GM19397 (cell line): ENCODE measurements at regions not wholly inside any gene's neighbourhood (a gene's known extent, or its start where the extent isn't known, plus 50 kb on each side); places are given as distances from the start of the nearest gene placed in this dataset.

ENCODE experiments used
- ATAC-seq: cut with Tn5 transposase; IDR thresholded peaks from one replicate; pipeline ENCODE4 v1.9.1; 2021; ENCODE audit warnings: mild to moderate bottlenecking, moderate library complexity; ENCODE audit not compliant: unreplicated experiment

- ATAC-seq: no peak
Measured at GRCh38 chr4:136713140-136713539, 819.2 kb downstream of the PCDH18 start.

GRCh38 chr4:136709897-136710296 is 822.4 kb downstream of the PCDH18 start:
- ATAC-seq: no peak

DNA sequence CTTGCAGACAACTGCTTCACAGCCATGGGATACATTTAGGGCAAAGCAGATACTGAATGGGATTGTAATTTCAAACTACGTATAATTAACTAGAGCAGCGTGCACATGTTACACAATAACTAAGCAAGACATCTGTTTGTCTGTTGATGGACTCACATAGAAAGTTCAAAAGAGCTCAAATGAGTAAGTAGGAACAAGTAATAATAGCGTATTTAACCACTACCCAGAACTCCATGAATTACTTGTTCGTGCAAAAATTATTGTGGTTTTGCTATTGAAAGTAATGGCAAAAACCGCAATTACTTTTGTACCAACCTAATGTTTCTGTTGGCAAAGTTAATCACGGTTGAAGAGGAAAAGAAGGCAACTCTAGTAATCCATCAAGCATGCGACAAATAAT is 825.4 kb downstream of the PCDH18 start:
- no peak for ATAC-seq

DNA sequence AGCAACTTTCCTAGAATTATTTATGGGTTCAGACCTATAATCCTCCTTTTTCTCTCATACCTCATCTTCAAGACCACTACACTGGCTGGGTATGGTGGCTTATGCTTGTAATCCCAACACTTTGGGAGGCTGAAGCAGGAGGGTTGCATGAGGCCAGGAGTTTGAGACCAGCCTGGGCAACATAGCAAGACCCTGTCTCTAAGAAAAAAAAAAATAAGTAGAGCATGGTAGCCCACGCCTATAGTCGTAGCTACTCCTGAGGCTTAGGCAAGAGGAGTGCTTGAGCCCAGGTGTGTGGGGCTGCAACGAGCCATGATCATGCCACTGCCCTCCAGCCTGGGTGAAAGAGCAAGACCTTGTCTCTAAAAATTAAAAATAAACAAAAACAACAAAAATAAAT is 832.4 kb downstream of the PCDH18 start:
- no peak for ATAC-seq

GRCh38 chr4:136691607-136692006 is 840.7 kb downstream of the PCDH18 start:
- no peak for ATAC-seq

- no peak for ATAC-seq
Measured at GRCh38 chr4:136690360-136690759, 841.9 kb downstream of the PCDH18 start.

DNA sequence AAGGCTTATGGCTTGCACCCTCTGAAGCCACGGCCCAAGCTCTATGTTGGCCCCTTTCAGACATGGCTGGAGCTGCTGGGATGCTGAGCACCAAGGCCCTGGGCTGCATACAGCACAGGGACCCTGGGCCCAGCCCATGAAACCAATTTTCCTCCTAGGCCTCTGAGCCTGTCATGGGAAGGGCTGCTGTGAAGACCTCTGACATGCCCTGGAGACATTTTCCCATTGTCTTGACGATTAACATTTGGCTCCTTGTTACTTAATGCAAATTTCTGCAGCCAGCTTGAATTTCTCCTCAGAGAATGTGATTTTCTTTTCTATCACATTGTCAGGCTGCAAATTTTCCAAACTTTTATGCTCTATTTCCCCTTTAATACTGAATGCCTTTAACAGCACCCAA is 844.7 kb downstream of the PCDH18 start:
- ATAC-seq: no peak

GRCh38 chr4:136687118-136687517 is 845.2 kb downstream of the PCDH18 start:
- ATAC-seq: no peak

GRCh38 chr4:136680761-136681160 is 851.5 kb downstream of the PCDH18 start:
- ATAC-seq: no peak

- no peak for ATAC-seq
Measured at GRCh38 chr4:136680271-136680670, 852.0 kb downstream of the PCDH18 start.

DNA sequence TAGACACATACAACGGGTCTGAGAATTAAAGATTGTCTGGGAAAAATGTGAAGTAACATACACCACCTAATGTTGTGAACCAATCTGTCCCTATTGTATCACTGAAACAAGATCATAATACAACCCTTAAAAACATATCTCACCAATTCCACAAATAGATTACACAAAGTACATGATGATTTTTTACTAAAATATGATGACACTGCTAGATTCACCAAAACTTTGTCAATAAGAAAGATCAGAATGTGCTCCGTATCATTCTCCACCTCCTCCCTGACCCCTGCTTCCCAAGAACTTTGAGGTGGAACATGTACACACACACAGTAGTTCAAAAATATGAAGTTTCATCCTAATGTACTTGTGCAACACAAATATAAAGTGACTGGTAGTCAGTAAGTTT is 862.0 kb downstream of the PCDH18 start:
- ATAC-seq: no peak

GRCh38 chr4:136664988-136665387 is 867.3 kb downstream of the PCDH18 start:
- ATAC-seq: no peak

DNA sequence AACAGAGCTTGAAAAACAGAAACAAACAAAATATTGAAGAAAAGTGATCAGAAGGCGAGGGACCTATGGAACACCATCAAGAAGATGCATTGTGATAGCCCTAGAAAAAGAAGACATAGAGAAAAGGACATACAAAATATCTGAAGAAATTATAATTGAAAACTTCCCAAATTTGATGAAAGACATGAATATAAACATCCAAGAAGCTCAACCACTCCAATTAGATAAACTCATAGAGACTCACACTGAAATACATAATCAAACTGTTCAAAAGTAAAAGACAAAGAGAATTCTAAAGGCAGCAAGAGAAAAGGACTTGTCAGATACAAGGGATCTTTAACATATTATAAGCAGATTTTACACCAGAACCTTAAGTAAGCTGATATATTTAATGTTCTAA is 869.8 kb downstream of the PCDH18 start:
- ATAC-seq: no peak

DNA sequence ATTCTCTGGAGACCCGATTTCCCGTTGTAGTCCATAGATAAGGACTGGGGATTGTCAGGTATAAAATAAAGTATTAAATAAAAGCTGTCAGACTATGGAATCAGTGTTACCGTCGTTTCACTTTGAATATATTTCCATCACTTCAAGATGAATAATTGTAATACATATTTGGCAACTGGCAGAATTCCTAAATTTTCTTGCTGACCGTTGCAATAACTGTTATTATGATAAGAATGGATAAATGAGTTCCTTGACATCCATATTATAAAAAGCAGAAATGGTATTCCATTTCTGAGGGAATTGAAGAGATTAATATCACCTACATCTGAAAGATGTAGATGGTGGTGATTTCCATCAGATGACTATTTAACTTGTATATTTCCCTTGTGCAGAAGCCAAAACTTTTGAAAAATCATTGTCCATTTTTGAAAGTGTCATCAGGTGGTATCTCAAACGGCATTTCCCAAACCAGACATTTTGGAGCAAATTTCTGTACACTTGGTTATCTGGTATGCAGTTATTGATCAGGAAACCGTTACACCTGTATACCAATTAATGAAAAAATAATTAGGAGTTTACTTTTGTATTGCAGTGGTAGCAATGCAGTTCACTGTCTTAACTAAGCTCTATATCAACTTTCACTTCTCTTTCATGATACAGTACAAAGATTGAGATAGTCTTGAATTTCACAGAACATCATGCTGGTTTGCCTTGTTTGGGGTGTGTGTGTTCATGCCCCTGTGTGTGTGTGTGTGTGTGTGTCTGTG is 878.5 kb downstream of the PCDH18 start:
- no peak for ATAC-seq

DNA sequence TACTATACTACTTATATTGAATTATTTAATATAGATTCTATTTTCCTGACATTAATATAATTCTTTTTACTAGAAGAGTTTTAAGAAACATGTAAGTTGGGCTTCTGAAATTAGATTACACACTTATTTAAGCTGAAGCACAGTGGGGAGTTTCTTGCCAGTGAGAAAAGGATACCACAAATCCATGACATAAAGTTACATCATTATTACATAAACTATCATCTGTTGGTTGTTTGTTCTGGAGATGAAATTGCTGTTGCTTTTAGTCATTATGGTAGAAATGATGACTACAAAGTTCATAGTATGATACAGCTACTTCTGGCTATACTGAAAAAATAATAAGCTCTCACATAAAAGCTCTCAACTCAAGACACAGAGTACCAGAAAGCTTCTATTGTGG is 880.4 kb downstream of the PCDH18 start:
- no peak for ATAC-seq

GRCh38 chr4:136651278-136651667 is 881.0 kb downstream of the PCDH18 start:
- no peak for ATAC-seq

- ATAC-seq: no peak
Measured at GRCh38 chr4:136650541-136651277, 881.6 kb downstream of the PCDH18 start.

GRCh38 chr4:136644279-136644678 is 888.0 kb downstream of the PCDH18 start:
- no peak for ATAC-seq

DNA sequence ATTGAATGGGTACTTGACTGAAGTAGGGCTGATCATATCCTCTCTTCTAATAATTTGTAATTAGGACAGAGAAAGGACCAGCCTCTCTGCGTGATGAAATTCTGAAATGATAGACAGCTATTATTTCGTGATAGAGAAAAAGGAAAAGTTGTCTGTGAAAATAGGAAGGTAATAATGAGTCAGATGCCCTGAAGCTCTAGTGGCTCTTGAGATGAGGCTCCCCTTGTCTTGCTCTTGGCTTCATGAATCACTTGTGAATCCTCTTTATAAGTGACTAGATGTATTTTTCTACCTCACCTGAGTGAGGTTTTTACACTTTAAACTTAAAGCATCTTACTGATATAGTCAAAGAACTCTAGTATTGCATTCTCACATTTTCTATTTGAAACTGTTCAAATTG is 888.9 kb downstream of the PCDH18 start:
- ATAC-seq: no peak

- no peak for ATAC-seq
Measured at GRCh38 chr4:136637071-136637777, 895.1 kb downstream of the PCDH18 start.

DNA sequence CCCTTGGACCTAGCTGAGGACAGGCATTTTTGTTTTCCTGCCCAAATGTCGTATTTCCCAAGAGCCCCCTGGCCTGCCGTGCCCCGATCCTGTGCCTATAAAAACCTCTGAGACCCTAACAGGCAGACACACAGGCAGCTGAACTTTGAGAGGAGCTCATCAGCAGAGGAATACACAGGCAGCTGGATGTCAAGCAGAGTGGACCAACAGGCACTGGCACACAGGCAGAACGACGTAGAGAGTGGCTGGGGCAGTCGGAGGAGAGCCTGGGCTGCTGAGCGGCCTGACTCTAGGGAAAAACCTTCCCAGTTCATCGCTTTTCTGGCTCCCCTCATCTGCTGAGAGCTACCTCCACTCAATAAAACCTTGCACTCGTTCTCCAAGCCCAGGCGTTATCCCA is 896.1 kb downstream of the PCDH18 start:
- ATAC-seq: no peak

DNA sequence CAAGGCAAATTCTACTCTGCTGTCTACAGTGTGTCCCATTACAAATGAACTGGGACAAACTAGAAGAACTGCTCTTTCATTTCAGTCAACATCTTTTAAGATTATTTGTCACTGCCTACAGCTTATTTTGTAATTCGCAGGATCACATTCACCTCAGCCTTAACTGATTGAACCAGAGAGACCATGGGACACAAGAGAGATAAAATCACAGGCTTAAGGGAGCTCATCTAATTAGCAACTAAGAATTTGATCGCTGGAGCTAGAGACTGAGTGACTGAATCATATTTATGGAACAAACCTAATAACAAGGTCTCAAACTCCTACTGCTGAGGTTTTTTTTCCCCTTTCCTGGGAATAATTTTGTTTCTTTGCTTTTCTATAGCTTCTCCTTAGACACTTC is 898.2 kb downstream of the PCDH18 start:
- ATAC-seq: no peak
